GM21737 (cell line): ENCODE measurements at regions not wholly inside any gene's neighbourhood (a gene's known extent, or its start where the extent isn't known, plus 50 kb on each side); places are given as distances from the start of the nearest gene placed in this dataset.
A peak's percentile ranks its signal among the peaks of the same experiment; 100 is the strongest.

Experiments used
- ATAC-seq: cut with Tn5 transposase; IDR thresholded peaks from one replicate; pipeline ENCODE4 v1.9.1; 2021; ENCODE audit warnings: mild to moderate bottlenecking, moderate library complexity; ENCODE audit not compliant: unreplicated experiment

DNA sequence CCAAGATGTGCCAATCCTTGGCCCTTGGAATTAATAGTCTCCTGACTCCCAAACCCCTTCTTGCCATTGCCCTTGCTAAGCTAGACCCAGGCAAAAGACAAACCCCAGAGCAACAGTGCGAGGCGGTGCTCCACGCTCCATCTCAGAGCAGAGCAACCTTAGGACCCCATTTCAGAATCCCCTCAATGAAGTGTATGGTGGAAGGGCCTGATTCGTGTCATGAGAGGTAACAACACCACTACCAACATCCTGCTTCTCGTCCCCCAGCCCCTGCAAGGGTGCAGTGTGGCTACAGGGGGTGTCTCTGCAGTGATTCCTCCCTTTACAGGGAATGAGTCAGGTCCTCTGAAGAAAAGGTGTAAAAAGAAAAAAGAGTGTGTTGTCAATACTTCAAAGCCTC lies 103.9 kb upstream of the IRF2BP2 start:
- ATAC-seq: no peak

DNA sequence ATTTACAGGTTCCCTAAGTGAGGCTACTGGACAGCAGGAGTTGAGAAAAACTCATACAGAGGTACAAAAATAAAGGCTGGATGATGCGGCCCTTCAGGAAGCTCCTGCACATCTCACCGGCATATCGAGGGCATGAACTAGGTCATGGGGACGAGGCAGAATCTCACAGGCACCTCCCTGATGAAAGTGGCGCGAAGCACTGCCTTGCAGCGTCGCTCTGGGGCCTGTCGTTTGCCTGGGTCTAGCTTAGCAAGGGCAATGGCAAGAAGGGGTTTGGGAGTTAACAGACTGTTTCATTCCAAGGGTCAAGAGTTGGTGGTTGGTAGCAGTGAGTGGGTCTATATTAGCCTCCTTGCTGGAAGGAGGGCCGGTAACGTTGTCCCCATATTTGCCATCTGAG lies 103.5 kb upstream of the IRF2BP2 start:
- ATAC-seq: no peak

DNA sequence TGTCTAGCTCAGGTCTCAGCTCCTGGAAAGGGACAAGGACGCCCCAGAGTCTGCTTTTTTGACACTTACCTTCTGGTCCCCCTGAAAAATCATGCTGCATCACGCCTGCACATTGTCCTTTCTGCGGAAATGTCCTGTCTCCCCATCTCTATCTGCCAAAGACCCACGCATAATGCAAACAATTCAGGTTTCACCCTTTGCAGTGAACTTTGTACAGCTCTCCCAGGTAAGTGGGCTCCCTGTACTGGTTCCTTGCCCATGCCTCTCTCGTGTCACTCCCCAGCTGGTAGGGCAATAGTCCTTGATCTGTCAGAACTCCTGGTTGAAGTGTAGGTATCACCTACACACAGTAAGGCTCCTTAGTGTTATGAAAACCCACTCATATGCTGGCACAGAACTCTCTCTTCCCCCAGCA lies 102.9 kb upstream of the IRF2BP2 start:
- ATAC-seq: no peak

DNA sequence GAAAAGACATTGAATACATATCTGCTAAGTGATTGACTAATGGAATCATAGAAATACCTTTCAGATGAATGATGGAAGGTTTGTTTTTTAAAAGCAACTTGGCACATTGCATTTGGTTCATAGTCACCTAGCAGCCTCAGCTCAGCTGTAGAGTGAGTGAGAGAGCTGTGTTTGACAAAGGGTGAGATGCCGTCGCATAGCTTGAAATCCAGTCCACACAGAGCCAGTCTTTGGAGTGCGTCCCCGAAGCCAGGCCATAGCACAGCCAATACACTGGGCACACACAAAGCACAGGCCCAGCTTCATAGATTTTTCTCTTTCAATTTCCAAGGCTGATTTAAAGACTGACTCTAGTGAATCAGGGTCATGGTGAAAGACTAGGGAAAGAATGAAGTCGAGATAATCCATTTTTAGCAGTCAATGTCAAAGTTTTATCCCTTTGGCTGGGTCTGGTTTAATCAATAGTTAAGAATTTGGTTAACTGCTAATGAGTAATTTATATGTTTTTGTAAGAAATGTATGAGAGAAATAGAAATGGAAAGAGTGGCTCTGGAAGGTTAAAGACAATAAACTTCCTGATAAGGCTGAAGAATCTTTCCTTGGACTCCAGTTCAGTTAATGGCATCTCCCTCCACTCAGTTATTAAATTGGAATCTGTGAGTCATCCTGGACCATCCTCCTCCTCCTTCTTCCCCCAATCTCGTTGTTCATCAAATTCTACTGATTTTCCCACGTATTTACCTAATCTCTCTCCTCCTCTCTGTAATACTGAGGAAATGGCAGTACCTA lies 101.2 kb upstream of the IRF2BP2 start:
- no peak for ATAC-seq

DNA sequence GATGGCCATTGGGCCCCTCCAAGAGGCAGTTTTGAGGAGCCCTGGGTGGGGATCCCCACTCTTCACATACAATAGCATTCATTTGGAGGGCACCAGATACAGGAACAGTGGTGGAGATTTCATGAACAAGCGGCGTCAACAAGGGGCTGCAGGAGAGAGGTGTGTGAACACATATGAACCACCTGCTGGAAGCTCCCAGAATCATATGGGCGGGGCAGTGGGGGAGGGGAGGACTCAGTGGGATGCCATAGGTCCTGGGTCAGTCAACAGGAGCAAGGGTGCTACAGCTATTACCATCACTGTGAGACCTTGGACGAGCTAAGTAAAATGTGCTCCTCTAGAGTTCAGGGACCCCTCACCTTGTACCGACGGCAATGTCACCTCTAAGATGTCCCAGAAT lies 100.4 kb upstream of the IRF2BP2 start:
- ATAC-seq: no peak

DNA sequence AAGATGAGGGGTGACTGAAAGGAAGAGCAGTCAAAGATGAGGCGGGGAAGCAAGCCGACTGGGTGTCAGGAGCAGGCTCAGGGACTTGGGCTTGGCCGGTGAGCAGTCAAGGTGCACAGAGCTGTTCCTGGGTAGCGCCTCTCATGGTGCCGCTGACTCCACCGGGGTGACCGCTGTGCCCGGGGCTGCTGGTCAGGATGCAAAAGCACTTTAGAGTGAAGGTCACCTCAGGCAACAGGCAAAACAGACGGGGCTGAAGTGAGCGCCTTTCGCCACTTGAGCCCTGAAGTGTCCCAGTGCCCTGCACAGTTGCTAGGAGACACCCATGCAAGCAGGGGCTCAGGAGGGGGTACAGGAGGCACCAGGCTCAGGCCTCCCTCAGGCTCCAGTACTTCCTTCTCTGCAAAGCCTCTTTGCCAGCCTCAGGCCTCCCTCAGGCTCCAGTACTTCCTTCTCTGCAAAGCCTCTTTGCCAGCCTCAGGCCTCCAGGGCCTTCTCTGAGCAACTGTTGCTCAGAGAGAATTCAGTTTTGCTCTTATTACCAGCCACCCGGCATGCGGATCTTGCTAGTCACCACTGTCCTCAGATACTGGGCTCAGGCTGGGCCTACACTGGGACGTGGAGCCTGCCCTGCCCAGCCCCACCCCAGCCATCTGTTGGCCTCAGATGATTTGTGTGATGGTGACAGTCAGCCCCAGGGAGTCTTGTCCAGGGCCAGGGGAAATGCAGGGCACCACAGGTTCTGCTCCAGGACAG lies 99.7 kb upstream of the IRF2BP2 start:
- no peak for ATAC-seq

DNA sequence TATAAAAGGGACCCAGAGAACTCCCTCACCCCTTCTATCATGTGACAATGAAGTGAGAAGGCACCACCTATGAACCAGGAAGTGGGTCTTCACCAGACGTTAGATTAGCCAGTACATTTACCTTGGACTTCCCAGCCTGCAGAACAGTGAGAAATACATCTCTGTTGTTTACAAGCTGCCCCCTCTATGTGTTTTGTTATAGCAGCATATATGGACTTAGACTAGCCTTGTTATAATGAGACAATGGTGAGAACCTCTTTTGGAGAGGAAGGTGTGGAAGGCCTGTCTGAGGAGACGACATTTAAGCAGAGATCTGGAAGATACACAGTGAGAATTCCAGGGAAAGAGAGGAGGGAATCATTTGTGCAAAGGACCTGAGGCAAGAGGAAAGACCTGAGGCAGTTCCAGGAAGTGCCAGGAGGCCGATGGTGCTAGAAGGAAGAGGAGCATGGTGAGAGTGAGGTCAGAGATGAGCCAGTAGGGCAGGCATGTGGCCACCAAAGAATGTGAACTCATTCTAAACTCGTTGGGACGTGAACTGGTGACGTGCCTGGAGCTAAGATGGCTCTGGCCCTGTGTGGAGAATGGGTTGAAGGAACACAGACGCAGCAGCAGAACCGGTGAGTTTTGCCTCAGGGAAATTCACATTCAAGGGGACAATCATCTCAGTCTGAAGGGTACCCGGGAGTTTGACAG lies 98.9 kb upstream of the IRF2BP2 start:
- no peak for ATAC-seq

DNA sequence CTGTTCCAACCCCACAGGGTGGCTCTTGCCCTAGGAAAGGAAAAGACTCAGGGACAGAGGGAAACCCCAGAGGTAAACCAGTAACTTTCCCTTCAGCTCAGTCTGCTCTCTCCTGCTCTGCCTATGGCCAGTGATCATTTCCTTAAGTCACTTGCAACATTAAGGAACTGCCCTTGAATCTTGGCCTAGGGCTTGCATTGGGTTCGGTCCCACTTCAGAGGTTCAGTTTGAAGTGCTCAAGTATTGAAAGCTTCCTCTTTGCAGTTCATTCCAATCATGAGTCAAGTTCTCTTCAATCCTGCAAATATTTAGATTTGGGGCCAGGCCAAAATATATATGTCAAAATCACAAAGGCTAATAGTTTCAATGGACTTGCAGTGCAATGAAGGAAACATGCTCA lies 97.7 kb upstream of the IRF2BP2 start:
- no peak for ATAC-seq

DNA sequence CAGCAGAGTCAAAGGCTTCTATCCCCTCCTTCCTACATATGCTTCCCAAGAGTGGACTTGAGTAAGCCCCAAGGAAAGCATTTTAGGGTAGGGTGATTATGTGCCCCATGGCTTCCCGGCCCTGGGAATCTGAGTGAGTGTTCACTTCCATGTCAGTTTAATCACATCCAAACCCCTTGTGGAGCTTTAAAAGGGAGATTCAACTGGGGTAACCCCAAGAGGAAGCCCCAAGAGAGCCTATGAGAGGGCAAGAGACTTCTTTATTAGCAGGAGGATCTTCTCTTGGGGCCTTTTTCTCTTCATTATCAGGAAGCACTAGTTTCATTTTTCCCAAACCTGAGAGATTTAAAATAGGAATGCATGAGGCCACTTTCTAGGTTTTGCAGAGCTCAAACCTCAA lies 97.0 kb upstream of the IRF2BP2 start:
- no peak for ATAC-seq

DNA sequence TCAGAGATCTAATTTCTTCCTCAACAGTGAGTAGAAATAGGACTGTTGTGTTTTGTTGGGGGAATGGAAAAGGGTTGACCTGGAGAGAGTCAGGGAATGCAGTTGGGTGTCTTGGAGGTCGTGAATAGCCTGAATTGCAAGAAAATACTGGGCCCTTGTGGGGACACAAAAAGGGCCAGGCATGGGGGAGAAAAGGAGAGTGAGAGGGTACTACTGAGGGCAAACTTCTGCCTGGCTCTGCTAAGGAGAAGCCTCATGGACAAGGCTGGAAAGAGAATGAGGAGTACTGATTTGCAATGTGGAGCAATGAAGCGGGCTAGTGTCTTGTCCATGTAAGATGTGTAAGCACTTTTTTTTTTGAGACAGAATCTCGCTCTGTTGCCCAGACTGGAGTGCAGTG lies 96.2 kb upstream of the IRF2BP2 start:
- ATAC-seq: no peak

DNA sequence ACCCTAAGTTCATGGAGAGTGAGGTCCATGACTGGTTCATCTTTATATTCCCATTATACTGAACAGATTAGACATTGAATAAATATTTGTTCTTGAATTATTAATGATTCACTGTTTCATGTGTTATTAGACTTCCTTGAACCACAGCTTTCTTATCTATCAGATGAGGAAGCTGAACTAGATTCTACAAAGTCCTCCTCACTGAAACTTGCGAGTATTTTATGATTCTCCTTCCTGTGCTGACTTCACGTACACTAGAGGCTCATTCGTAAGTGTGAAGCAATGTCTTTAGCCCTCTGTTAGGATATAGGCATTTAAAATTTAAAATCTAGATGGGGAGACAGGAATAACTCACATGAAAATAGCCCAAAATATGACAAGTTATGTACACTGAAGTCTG lies 95.6 kb upstream of the IRF2BP2 start:
- no peak for ATAC-seq

DNA sequence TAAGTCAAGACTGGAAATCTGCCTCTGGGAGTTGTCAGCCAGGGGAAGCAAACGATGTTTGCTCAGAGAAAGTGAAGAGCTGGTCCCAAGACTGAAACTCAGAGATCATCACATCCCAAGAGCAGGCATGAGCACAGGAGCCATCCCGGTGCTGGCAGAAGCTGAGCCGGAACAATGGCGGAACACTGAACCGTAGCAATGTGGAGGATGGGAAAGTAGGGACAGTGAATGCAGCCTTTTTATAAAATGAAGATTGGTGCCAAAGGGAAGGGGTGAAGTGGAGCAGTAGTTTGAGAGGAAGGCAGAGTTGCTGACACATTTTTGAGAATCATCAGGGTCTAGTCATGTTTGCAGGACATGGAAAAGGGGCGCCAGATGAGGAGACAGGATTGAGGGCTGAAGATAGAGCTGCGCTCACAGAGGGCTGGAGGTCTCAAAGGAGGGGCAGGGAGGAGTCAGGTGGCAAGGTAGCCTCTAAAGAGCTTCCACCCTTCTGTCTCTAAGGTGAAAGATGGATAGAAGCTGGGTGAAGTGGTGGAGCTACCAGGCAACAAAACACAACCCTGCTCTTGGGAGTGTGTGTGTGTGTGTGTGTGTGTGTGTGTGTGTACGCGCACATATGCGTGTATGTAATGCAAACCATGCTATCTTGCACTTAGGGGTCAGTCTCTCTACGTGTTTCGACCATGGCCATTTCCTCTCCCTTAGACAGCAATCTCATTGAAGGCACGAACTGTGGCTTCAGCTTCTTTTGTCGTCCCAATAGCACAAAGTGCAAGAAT lies 94.3 kb upstream of the IRF2BP2 start:
- ATAC-seq: no peak

DNA sequence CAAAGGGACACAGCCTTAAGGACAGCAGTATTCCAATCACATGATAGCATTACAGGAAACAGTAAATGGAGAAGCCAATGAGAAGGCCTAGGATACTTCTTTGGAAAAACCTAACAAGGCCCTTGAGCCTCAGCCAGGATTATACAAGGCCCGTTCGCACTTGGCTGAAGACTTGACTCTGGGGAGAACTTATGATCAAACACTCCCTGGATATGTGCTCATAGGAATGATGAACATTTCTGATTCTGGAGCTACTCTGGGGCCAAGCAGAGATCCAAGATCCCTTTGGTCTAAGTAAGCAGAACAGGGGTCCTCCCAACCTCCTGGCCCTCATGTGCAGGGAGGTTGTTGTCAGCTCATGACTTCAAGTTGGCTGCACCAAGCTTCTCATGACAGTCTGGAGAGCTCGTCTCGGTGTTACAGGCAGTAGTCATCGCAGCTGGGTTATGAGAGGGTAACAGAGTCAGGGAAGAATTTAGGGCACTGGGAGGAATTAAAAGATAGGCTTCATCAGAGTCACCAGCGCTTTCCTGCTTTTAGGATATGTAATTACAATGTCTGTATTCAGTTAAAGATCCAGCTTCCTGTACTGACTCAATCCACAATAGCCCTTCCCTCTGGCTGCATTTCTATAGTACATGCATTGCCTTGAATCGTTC lies 92.5 kb upstream of the IRF2BP2 start:
- no peak for ATAC-seq

DNA sequence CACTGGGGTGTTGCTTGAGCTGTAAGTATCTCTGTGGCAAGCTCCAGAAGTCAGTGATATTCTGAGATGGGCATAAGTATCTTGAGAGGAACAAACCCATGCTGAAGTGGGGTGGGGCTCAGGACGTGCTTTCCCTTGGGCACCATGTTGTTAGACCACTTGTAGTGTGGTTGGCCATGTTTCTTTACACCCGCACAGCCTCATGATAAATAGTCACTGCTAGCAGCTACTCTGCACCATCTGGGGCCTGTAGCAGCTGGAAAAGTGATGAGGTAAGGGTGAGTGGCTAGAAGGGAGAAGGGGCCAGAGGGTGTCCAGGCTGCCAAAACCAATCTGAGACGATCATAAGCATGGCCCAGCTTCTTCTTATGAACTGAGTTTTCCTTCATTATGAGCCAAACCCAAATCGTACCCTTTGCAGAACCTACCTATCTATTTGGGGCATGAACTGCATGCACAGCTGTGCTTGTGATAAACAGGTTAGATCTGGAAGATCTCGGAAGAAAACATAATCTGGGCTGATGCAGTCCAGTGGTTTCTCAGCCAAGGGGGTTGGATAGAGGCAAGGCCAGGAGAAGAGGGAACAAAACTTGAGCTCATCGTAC lies 91.9 kb upstream of the IRF2BP2 start:
- ATAC-seq: no peak

DNA sequence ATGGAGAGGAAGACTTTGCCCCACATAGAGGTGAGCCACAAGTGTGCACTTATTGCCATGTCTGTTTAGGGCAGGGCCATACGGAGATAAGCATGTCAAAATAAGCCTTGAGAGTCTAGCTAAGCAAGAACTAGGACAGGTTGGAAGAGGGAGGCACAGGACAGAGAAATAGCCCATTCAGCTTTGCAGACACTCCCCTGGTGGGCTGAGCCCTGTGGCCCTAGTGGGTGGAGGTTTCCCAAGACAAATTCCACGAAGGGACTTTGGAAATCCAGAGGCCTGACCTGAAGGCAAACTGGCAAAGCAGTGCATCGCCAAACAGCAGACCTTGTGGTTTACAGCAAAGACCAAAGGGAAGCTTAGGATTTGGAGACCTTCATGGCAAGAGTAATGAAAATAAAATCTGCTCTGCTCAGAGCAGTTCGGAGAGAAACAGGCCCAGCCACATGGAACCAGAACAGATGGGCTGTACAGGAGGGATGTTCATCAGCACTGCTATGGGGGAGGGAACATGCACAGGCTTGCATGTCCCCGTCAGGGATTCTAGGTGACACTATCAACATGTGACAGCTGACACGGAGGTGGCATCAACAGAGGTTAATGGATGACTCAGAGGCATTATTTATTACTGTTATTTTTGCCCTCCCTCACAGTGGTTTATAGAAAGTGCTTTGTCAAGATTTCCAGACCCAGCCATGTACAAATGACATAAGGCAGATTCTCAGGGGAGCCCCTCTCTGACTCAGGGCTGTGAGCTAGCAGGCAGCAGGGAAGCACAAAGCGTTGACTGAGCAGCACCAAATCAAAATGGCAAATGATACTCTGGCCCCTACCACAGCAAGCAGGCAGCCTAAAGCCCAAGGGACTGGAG lies 90.1 kb upstream of the IRF2BP2 start:
- peak; percentile 64 for ATAC-seq

DNA sequence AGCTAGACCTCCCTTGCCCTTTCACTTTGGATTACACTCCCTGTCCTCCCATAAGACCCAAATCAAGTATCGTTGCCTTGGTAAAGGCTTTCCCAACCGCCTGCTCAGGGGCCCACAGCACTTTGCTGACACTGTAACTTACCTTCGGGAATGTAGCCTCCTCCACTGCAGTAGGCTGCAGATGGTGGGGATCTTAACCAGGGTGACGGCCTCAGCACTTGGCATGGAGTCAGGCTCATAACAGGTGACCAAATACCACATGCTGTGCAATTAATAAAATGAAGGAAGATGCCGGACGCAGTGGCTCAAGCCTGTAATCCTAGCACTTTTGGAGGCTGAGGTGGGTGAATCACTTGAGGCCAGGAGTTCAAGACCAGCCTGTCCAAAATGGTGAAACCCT lies 88.7 kb upstream of the IRF2BP2 start:
- no peak for ATAC-seq

DNA sequence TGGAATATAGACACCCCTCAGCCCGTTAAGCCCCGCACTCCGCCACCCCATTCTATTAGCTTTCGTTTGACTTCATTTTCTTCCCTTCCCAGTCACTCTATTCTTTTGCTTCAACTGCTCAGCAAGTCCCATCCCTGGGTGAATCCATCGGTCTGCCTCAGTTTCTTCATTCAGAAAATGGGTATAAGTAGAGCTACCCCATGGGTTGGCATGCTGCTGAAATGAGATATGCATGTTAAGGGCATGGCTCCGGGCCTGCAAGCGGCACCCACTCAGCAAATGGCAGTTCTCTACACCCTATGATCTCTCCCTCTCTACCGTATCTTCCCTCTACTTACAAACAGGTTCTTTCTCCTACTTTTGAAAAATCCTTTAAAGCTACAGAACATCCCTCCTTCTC lies 87.8 kb upstream of the IRF2BP2 start:
- no peak for ATAC-seq

DNA sequence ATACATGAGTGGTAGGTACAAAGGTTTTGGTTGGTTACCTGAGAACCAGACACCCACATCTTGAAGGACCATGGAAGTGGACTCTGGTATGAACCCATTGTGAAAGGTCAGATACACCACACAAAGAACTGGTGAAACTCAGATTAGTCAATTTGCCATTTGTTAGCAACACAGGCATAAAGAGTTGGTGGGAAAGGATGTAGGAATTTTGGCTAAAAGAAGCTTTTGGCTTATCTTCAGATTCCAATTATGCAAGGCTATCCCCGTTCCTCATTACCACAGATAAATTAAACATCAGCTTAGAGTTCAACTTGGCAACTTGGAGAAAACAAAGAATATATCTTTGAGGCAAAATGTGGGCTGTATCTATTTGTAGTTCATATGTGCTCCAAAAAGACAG lies 87.0 kb upstream of the IRF2BP2 start:
- no peak for ATAC-seq

DNA sequence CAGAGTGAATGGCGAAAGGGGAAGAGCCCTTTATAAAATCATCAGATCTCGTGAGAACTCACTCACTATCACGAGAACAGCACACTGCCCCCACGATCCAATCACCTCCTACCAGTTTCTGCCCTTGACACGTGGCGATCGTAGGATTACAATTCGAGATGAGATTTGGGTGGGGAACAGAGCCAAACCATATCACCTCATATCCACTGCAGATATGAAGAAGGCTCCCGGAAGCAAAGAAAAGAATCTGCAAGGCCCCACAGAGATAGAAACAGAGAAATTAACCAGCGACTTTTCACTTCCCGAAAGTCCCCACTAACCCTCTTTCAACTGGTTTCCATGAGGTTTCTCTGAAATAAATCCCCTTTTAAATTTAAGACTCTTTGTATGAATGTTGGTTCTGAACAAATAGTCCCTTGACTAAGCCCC lies 86.2 kb upstream of the IRF2BP2 start:
- ATAC-seq: peak; percentile 42
